Omental fat pad (tissue), 3 donors: ENCODE measurements at regions not wholly inside any gene's neighbourhood (a gene's known extent, or its start where the extent isn't known, plus 50 kb on each side); places are given as distances from the start of the nearest gene placed in this dataset.

Source experiments
- ATAC-seq: fragments of 150-250 bp; one replicate; pipeline ENCODE4 v1.9.1; 2016; ENCODE audit warnings: mild to moderate bottlenecking, moderate library complexity; ENCODE audit not compliant: low FRiP score
- DNase-seq: peaks from one replicate; pipeline ENCODE4 v3.0.0-alpha.2; 2019; ENCODE audit warnings: low spot score
- CTCF ChIP-seq, 3 donors: fragments of 450-650 bp; IDR thresholded peaks; one replicate each; pipeline ENCODE4 v1.5.1; 2016 to 2017; ENCODE audit warnings: antibody characterized with exemption in 3 of 3, mild to moderate bottlenecking in 3 of 3, moderate library complexity in 2 of 3

- ATAC-seq (peak; percentile 79), DNase-seq (no peak)
Measured at GRCh38 chr3:59559721-59560435, 510.1 kb upstream of the CFAP20DC start.

GRCh38 chr3:59558906-59559720 is 509.3 kb upstream of the CFAP20DC start:
- ATAC-seq (no peak), DNase-seq (no peak)
- no peak for TF ChIP-seq CTCF (IDR thresholded peaks at IDR 0.05)

More at GRCh38 chr3:59559721-59560435, 510.1 kb upstream of the CFAP20DC start:
- TF ChIP-seq CTCF (IDR thresholded peaks at IDR 0.05): no peak

DNA sequence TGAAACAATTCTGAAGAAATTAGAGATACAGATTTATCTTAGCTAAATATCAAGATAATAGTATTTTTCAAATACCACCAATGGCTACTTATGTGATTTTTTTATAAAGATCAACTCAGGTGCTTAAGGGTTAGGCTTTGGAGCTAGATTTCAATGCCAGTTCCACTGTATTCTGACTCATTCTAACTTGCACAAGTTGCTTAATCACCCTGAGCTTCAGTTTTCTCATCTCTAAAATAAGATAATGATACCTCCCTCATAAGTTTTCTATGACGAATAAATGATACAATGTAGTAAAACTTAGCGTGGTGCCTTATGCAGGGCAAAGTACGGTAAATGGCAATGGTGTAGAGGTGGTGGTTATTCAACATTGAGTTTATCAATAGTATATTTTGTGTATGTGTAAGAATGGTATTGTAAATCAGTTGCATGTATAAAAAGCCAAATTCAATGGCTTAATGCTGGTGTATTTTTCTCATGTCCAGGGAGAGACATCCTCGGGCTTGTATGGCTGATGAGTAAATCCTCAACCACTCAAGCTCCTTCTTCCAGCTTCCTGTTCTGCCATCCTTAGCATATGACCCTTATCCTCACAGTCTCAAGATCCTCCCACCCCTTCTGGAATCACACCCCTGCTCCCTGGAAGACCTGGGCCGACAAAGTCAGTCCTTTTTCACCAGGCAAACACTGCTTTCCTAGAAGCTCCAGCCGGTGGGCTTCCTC is 505.9 kb upstream of the CFAP20DC start:
- ATAC-seq (peak; percentile 37), DNase-seq (no peak)
- TF ChIP-seq CTCF (IDR thresholded peaks at IDR 0.05): no peak

- DNase-seq (no peak), ATAC-seq (no peak)
- TF ChIP-seq CTCF (IDR thresholded peaks at IDR 0.05): no peak
Measured at GRCh38 chr3:59553076-59553475, 503.3 kb upstream of the CFAP20DC start.

GRCh38 chr3:59551834-59552233 is 502.0 kb upstream of the CFAP20DC start:
- no peak for DNase-seq
- no peak for ATAC-seq
- TF ChIP-seq CTCF (IDR thresholded peaks at IDR 0.05): no peak

- no peak for TF ChIP-seq CTCF (IDR thresholded peaks at IDR 0.05)
- no peak for ATAC-seq
Measured at GRCh38 chr3:59549962-59550361, 500.1 kb upstream of the CFAP20DC start.

More at GRCh38 chr3:59549962-59550361, 500.1 kb upstream of the CFAP20DC start:
- no peak for DNase-seq
